OCI-LY7 (cell line): ENCODE measurements at regions not wholly inside any gene's neighbourhood (a gene's known extent, or its start where the extent isn't known, plus 50 kb on each side); places are given as distances from the start of the nearest gene placed in this dataset.

Experiments
- CTCF ChIP-seq: fragments of 200-600 bp; sonication (generic); conservative IDR thresholded peaks from 2 replicates; pipeline ENCODE4 v1.5.1; 2014; ENCODE audit warnings: mild to moderate bottlenecking, antibody characterized with exemption, low read length, moderate library complexity, mixed read lengths
- EZH2phosphoT487 ChIP-seq: fragments of 200-600 bp; sonication (generic); IDR thresholded peaks from 2 replicates; pipeline ENCODE4 v1.6.1; 2018; ENCODE audit warnings: low read depth, borderline replicate concordance, mild to moderate bottlenecking, mixed run types, antibody characterized with exemption, low read length, moderate library complexity, mixed read lengths

DNA sequence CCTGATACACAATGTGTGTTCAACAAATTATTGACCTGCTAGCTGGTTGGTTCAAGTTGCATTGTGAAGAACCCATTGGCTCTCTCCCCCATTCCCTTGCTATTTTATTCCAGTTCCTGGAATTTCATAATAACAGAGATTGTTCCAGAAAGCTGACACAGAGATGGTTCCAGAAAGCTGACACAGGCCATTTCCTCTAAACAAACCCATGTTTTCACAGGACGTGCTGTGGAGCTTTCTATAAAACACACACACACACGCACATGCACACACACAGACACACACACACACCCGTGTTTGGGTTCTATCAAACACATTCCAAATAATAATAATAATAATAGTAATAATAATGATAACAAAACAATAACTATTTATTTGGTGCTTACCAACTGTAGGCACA lies 259.1 kb downstream of the CLIC5 start:
- TF ChIP-seq CTCF (no peak), EZH2phosphoT487 (no peak)
